Spleen (tissue), 11 donors: ENCODE measurements at regions not wholly inside any gene's neighbourhood (a gene's known extent, or its start where the extent isn't known, plus 50 kb on each side); places are given as distances from the start of the nearest gene placed in this dataset.

Source experiments
- DNase-seq: peaks from one replicate; pipeline ENCODE4 v3.0.0-alpha.2; 2020
- H3K27ac ChIP-seq, 8 donors: fragments of 200-600 bp; sonication (generic) in 7 of 8; 1 replicate in 4 of 8; 2 replicates in 4 of 8; pipeline versions ENCODE4 v1.5.0 to v1.8.0; 2016 to 2021; ENCODE audit warnings: inconsistent platforms in 4 of 8, mild to moderate bottlenecking in 4 of 8, moderate library complexity in 1 of 8
- H3K27me3 ChIP-seq, 7 donors: fragments of 200-600 bp; sonication (generic) in 6 of 7; replicated peaks in 1 of 7; 1 replicate in 4 of 7; 2 replicates in 3 of 7; pipeline versions ENCODE4 v1.5.0 to v1.8.0; 2016 to 2021; ENCODE audit warnings: inconsistent platforms in 3 of 7, mild to moderate bottlenecking in 1 of 7
- H3K36me3 ChIP-seq, 6 donors: fragments of 200-600 bp; sonication (generic) in 5 of 6; 1 replicate in 4 of 6; 2 replicates in 2 of 6; pipeline versions ENCODE4 v1.5.0 to v1.8.0; 2016 to 2021; ENCODE audit warnings: inconsistent platforms in 2 of 6
- H3K4me1 ChIP-seq, 6 donors: fragments of 200-600 bp; sonication (generic) in 5 of 6; 1 replicate in 3 of 6; 2 replicates in 3 of 6; pipeline versions ENCODE4 v1.5.0 to v1.8.0; 2016 to 2021; ENCODE audit warnings: inconsistent platforms in 3 of 6
- H3K4me3 ChIP-seq, 8 donors: fragments of 200-600 bp; sonication (generic) in 7 of 8; 1 replicate in 4 of 8; 2 replicates in 4 of 8; pipeline versions ENCODE4 v1.5.0 to v1.8.0; 2016 to 2021; ENCODE audit warnings: inconsistent platforms in 4 of 8, mild to moderate bottlenecking in 4 of 8, moderate library complexity in 2 of 8
- H3K9me3 ChIP-seq, 8 donors: fragments of 200-600 bp; sonication (generic) in 7 of 8; 1 replicate in 4 of 8; 2 replicates in 4 of 8; pipeline versions ENCODE4 v1.5.0 to v1.8.0; 2016 to 2021; ENCODE audit warnings: inconsistent platforms in 4 of 8
- POLR2A ChIP-seq, 3 donors: fragments of 450-650 bp; IDR thresholded peaks; one replicate each; pipeline ENCODE4 v1.5.1; 2017; ENCODE audit warnings: antibody characterized with exemption in 3 of 3, mild to moderate bottlenecking in 1 of 3
- POLR2AphosphoS5 ChIP-seq, 3 donors: sonication (generic); formaldehyde crosslinking; IDR thresholded peaks; one replicate each; pipeline ENCODE4 v1.5.1; 2017; ENCODE audit warnings: antibody characterized with exemption in 3 of 3
- WGBS, 5 donors: extraction: QIAGEN DNeasy Blood & Tissue Kit in 3 of 5; methylation state at CpG; one replicate each; pipeline versions ENCODE4 v1.1.5 to v1.1.7; 2013 to 2018; 5-methylcytosine and 5-hydroxymethylcytosine counted together
- intact Hi-C: fragments of 100-400 bp; cut with DNase I; formaldehyde crosslinking; loops from one replicate; pipeline ENCODE4 v1.15.0; 2023; ENCODE audit warnings: low total_unique reads
- TF ChIP-seq, protein P1 (sequence below), 11 experiments: fragments of 200-600 bp in 7 of 11; fragments of 450-650 bp in 4 of 11; sonication (generic) in 4 of 11; IDR thresholded peaks in 8 of 11; conservative IDR thresholded peaks in 3 of 11; 1 replicate in 7 of 11; 2 replicates in 4 of 11; pipeline versions ENCODE4 v1.4.0 to v1.8.0; 2016 to 2021; ENCODE audit warnings: antibody characterized with exemption in 11 of 11, inconsistent platforms in 4 of 11, mild to moderate bottlenecking in 1 of 11
- donor health status: healthy with polysubstance abuse.
- donor health status: DM: no; HTN: no; CAD: no; lungs with moderate emphysema.
- donor health status: DM: no; HTN: no; CAD: no.
- donor health status: Bipolar disorder and iron deficiency.
- donor health status: healthy.
- donor health status: DM: no; HTN: no; CAD: no.
- donor health status: DM: yes; HTN: yes; CAD: no.

DNA sequence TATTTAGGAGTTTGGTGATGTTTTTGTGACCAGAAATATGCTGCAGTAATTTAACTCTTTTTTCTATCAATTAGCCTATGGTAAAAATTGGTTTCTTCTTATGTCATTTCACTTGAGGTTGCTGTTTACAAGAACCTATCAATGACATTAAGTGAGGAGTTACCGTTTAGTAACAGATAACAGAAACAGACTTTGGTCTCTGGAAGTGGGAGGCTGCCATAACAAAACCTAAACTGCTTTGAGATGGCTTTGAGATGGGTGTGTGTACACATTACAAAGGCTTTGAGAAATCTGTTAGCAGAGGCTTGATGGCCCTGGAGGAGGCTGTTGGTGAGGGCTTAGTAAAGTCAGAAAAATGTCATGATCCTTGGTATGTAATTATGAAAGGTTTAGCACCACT lies 90.0 kb downstream of the TMEM114 start:
- intact Hi-C loops = no loop called here
- peaks cover 0 to 21% (median 5%) of the 10 kb centered on the region in 8 donors for H3K9me3 ChIP-seq
- H3K36me3 ChIP-seq = no peaks in the 10 kb centered on the region
- H3K27me3 ChIP-seq = peaks cover 0 to 8% (median 0%) of the 10 kb centered on the region in 7 donors
- no peak for TF ChIP-seq POLR2A (IDR thresholded peaks at IDR 0.05)
- no peak for TF ChIP-seq POLR2AphosphoS5 (IDR thresholded peaks at IDR 0.05)
- TF ChIP-seq, protein P1, sequence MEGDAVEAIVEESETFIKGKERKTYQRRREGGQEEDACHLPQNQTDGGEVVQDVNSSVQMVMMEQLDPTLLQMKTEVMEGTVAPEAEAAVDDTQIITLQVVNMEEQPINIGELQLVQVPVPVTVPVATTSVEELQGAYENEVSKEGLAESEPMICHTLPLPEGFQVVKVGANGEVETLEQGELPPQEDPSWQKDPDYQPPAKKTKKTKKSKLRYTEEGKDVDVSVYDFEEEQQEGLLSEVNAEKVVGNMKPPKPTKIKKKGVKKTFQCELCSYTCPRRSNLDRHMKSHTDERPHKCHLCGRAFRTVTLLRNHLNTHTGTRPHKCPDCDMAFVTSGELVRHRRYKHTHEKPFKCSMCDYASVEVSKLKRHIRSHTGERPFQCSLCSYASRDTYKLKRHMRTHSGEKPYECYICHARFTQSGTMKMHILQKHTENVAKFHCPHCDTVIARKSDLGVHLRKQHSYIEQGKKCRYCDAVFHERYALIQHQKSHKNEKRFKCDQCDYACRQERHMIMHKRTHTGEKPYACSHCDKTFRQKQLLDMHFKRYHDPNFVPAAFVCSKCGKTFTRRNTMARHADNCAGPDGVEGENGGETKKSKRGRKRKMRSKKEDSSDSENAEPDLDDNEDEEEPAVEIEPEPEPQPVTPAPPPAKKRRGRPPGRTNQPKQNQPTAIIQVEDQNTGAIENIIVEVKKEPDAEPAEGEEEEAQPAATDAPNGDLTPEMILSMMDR (IDR thresholded peaks at IDR 0.05 in 8 of 11, conservative IDR thresholded peaks at IDR 0.05 in 3 of 11) = no peak
- H3K4me3 ChIP-seq = no peak overlapping the region
- no peaks in the 10 kb centered on the region for H3K4me1 ChIP-seq
- H3K27ac ChIP-seq = no peak overlapping the region
- DNase-seq = no peak
- 56 to 89% (median 59%) methylated on average over 1 of the region's 1 CpG for WGBS, 5 donors

DNA sequence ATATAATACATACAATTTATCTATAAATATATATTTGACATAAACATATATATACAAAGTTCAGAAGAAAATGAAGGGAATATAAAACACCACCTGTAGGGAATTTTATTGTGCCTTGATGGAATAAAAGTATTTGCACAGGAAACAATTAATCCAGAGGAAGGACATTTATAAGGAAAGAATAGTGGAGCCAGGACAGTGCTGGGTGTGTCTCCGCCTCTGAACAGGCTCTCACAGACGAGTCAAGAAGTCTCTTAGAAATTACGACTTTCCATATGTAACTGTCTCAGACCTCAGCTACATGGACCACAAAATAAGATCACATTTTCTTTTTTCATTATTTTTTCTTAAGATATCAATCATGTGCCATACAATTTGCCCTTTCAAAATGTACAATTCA lies 93.9 kb downstream of the TMEM114 start:
- WGBS, 5 donors = 41 to 53% (median 46%) methylated on average over 3 of the region's 3 CpGs
- Histone ChIP-seq H3K27me3 (peaks cover 0 to 9% (median 0%) of the 10 kb centered on the region in 7 donors), H3K4me1 (no peaks in the 10 kb centered on the region), H3K4me3 (no peak overlapping the region), H3K36me3 (no peaks in the 10 kb centered on the region), H3K9me3 (peaks cover 0 to 9% (median 0%) of the 10 kb centered on the region in 8 donors), H3K27ac (no peak overlapping the region)
- DNase-seq = no peak
- intact Hi-C loops = no loop called here
- TF ChIP-seq POLR2AphosphoS5 (IDR thresholded peaks at IDR 0.05) = no peak
- TF ChIP-seq POLR2A (IDR thresholded peaks at IDR 0.05) = no peak
- TF ChIP-seq, protein P1 (IDR thresholded peaks at IDR 0.05 in 8 of 11, conservative IDR thresholded peaks at IDR 0.05 in 3 of 11) = no peak

DNA sequence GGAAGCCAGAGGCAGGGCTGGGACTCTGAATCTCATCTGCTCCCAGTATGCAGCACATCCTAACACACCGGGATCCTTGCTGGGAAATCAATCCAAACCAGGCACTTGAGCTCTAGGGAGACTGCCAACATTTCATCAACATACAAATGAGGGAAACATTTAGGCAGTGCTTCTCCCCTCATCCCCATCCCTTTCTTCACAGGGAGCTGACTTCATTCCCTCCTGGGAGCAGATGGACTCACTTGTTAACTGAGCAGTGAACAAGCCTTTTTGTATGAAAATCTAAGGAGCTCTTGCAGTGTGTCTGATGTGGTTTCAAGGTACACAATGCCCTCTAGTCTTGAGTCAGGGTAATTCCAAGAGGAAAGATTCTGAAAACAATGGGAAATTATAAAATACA lies 96.3 kb downstream of the TMEM114 start:
- no peaks in the 10 kb centered on the region for H3K4me1 ChIP-seq
- H3K36me3 ChIP-seq = no peaks in the 10 kb centered on the region
- intact Hi-C loops = no loop called here
- H3K9me3 ChIP-seq = peaks cover 0 to 9% (median 0%) of the 10 kb centered on the region in 8 donors
- H3K27me3 ChIP-seq = peaks cover 0 to 4% (median 0%) of the 10 kb centered on the region in 7 donors
- TF ChIP-seq, protein P1 (IDR thresholded peaks at IDR 0.05 in 8 of 11, conservative IDR thresholded peaks at IDR 0.05 in 3 of 11) = no peak
- no peak for TF ChIP-seq POLR2AphosphoS5 (IDR thresholded peaks at IDR 0.05)
- TF ChIP-seq POLR2A (IDR thresholded peaks at IDR 0.05) = no peak
- no peak overlapping the region for H3K27ac ChIP-seq
- DNase-seq = no peak
- no peak overlapping the region for H3K4me3 ChIP-seq
- WGBS, 5 donors = 0 to 55% (median 35%) methylated on average over 1 of the region's 1 CpG

DNA sequence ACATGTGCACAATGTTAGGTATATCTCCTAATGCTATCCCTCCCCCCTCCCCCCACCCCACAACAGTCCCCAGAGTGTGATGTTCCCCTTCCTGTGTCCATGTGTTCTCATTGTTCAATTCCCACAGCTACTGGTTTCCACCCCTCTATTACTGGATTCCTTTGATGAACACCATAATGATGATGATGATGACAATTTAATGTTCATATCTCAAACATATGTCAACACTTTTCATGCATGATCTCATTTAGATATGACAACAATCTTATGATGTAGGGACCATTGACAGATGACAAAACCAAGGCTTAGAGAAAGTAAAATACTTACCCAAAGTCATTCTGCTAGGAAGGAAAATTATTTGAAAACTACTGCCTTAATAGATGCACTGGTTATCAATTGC lies 97.6 kb downstream of the TMEM114 start:
- DNase-seq = no peak
- TF ChIP-seq POLR2AphosphoS5 (IDR thresholded peaks at IDR 0.05) = no peak
- no peak for TF ChIP-seq POLR2A (IDR thresholded peaks at IDR 0.05)
- TF ChIP-seq, protein P1 (IDR thresholded peaks at IDR 0.05 in 8 of 11, conservative IDR thresholded peaks at IDR 0.05 in 3 of 11) = no peak
- Histone ChIP-seq H3K27me3 (peaks cover 0 to 4% (median 0%) of the 10 kb centered on the region in 7 donors), H3K4me1 (no peaks in the 10 kb centered on the region), H3K9me3 (peaks cover 0 to 7% (median 0%) of the 10 kb centered on the region in 8 donors), H3K27ac (no peak overlapping the region), H3K4me3 (no peak overlapping the region), H3K36me3 (no peaks in the 10 kb centered on the region)
- intact Hi-C loops = no loop called here
